ENCODE measurements at regions not wholly inside any gene's neighbourhood (a gene's known extent, or its start where the extent isn't known, plus 50 kb on each side); places are given as distances from the start of the nearest gene placed in this dataset.
A peak's percentile ranks its signal among the peaks of the same experiment; 100 is the strongest.

DNA sequence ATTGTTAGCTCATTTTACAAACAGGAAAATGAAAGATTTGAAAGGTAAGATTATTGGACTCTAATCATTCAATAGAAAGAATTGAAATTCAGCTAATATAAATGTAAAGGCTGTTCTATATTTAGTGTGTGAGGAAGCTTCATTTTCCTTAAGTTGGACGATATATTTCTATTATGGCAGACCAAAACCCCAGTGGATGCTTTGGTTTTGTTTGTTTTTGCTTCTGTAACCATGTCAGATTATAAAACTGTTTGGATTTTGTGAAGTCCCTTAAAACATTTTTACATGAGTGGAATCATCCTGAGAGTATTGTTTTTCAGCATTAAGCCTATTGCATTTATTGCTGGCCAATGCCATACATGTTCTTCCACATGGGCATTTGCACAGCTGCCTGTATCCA lies 110.2 kb upstream of the ENPEP start:
- Histone ChIP-seq H2AFZ (ENCODE audit: low read depth, low read length) (no peak overlapping the region), H2BK5ac (ENCODE audit: low read depth, low read length, poor library complexity, severe bottlenecking) (no peak overlapping the region), H3K23ac (ENCODE audit: low read length in 2 of 2) (no peak overlapping the region), H3K79me1 (replicated peaks; ENCODE audit: low read length, poor library complexity, severe bottlenecking) (no peaks in the 10 kb centered on the region), H3K18ac (ENCODE audit: low read depth in 1 of 2, low read length in 2 of 2) (no peak overlapping the region), H2BK12ac (ENCODE audit: low read length in 2 of 2) (no peak overlapping the region), H4K91ac (ENCODE audit: low read length) (no peak overlapping the region), H3K14ac (ENCODE audit: low read length in 2 of 2) (no peak overlapping the region), H3K9ac (ENCODE audit: low read length) (no peak overlapping the region), H3K4me3 (ENCODE audit: insufficient read depth in 1 of 2, low read depth in 1 of 2, low read length in 2 of 2) (no peak overlapping the region), H4K8ac (ENCODE audit: low read length) (no peak overlapping the region), H2AK5ac (ENCODE audit: low read length, severe bottlenecking) (no peak overlapping the region), H2BK15ac (ENCODE audit: low read depth, poor library complexity, severe bottlenecking) (no peak overlapping the region), H3K36me3 (ENCODE audit: control insufficient read depth in 1 of 2, insufficient read depth in 2 of 2, low read depth in 1 of 2, low read length in 2 of 2) (no peaks in the 10 kb centered on the region), H3K4ac (ENCODE audit: low read depth in 1 of 2, low read length in 2 of 2) (no peak overlapping the region), H3K9me3 (ENCODE audit: control insufficient read depth, low read length) (no peaks in the 10 kb centered on the region), H3K4me1 (ENCODE audit: control insufficient read depth, insufficient read depth, low read depth, low read length) (peaks cover 6% of the 10 kb centered on the region), H3K4me2 (ENCODE audit: low read length, poor library complexity, severe bottlenecking) (no peak overlapping the region), H3K27me3 (ENCODE audit: control insufficient read depth in 1 of 2, insufficient read depth in 1 of 2, low read length in 2 of 2) (no peaks in the 10 kb centered on the region), H3K27ac (ENCODE audit: low read length, poor library complexity, severe bottlenecking) (no peak overlapping the region), H2BK120ac (ENCODE audit: low read depth, low read length) (no peak overlapping the region)
- 79% methylated on average over 1 of the region's 1 CpG for WGBS
- no peak for DNase-seq

DNA sequence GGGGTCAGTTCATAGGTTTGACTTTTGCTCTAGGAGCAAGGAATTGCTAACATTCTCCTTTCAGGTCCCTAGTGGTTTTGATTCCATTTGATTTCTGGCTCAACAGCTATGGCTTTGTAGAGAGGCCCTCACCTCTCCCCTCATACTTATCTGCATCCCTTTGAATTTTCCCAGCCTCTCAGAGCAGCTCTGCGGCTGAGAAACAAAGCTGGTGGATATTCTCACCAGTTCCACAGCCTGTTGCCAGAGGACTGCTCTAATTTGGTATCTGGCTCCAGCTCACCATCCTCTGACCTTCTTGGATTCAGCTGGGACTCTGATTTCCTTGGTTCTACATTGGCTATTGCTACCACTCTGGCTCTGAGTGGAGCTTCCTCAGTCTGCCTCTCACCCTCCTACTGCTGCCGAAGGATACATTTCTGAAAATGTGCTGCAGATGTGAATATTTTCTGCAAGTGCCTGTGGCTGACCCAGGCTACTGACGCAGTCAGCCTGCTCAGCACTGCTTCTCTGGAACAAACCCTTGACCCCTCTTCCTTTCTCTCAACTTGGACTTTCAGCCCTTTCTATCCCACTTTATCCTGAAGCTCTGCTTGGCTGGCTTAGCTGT lies 110.9 kb upstream of the ENPEP start:
- H3K9me3 ChIP-seq (ENCODE audit: control insufficient read depth, low read length) = no peaks in the 10 kb centered on the region
- H3K4me3 ChIP-seq (ENCODE audit: insufficient read depth in 1 of 2, low read depth in 1 of 2, low read length in 2 of 2) = no peak overlapping the region
- H3K23ac ChIP-seq (ENCODE audit: low read length in 2 of 2) = no peak overlapping the region
- peak overlapping the region in 1 of 2 experiments; percentile 49 for H3K18ac ChIP-seq (ENCODE audit: low read depth in 1 of 2, low read length in 2 of 2)
- no peak overlapping the region for H2AFZ ChIP-seq (ENCODE audit: low read depth, low read length)
- no peak overlapping the region for H2BK120ac ChIP-seq (ENCODE audit: low read depth, low read length)
- H2BK15ac ChIP-seq (ENCODE audit: low read depth, poor library complexity, severe bottlenecking) = no peak overlapping the region
- no peak overlapping the region for H3K4me2 ChIP-seq (ENCODE audit: low read length, poor library complexity, severe bottlenecking)
- H3K4ac ChIP-seq (ENCODE audit: low read depth in 1 of 2, low read length in 2 of 2) = no peak overlapping the region
- H4K91ac ChIP-seq (ENCODE audit: low read length) = no peak overlapping the region
- peaks cover 6% of the 10 kb centered on the region for H3K4me1 ChIP-seq (ENCODE audit: control insufficient read depth, insufficient read depth, low read depth, low read length)
- H4K8ac ChIP-seq (ENCODE audit: low read length) = no peak overlapping the region
- no peaks in the 10 kb centered on the region for H3K79me1 ChIP-seq (replicated peaks; ENCODE audit: low read length, poor library complexity, severe bottlenecking)
- no peak overlapping the region for H3K14ac ChIP-seq (ENCODE audit: low read length in 2 of 2)
- H3K9ac ChIP-seq (ENCODE audit: low read length) = no peak overlapping the region
- peak overlapping the region; percentile 88 for H2AK5ac ChIP-seq (ENCODE audit: low read length, severe bottlenecking)
- H3K36me3 ChIP-seq (ENCODE audit: control insufficient read depth in 1 of 2, insufficient read depth in 2 of 2, low read depth in 1 of 2, low read length in 2 of 2) = no peaks in the 10 kb centered on the region
- H2BK12ac ChIP-seq (ENCODE audit: low read length in 2 of 2) = no peak overlapping the region
- no peak overlapping the region for H3K27ac ChIP-seq (ENCODE audit: low read length, poor library complexity, severe bottlenecking)
- H3K27me3 ChIP-seq (ENCODE audit: control insufficient read depth in 1 of 2, insufficient read depth in 1 of 2, low read length in 2 of 2) = no peaks in the 10 kb centered on the region
- DNase-seq = peak; percentile 68
- no peak overlapping the region for H2BK5ac ChIP-seq (ENCODE audit: low read depth, low read length, poor library complexity, severe bottlenecking)
- WGBS = 52% methylated on average over 3 of the region's 3 CpGs

DNA sequence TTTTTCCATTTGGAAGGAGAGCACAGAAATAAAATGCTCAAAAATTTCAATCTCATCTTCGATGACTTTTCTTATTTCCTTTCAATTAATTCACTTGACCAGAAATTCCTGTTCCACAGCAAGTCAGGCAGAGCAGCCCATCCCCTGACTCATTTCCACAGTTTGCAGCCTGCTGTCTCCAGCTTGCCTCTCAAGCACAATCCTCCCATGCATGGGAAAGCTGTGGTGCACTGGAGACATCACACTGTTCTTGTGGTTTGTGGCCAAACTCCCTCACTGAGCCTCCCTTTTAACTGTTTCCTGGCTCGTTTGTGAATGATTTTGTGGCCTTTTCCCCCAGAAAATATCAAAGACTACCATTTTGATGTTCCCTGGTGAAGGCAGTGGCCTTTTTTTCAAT lies 114.0 kb upstream of the ENPEP start:
- no peaks in the 10 kb centered on the region for H3K36me3 ChIP-seq (ENCODE audit: control insufficient read depth in 1 of 2, insufficient read depth in 2 of 2, low read depth in 1 of 2, low read length in 2 of 2)
- no peak overlapping the region for H3K4me3 ChIP-seq (ENCODE audit: insufficient read depth in 1 of 2, low read depth in 1 of 2, low read length in 2 of 2)
- no peaks in the 10 kb centered on the region for H3K27me3 ChIP-seq (ENCODE audit: control insufficient read depth in 1 of 2, insufficient read depth in 1 of 2, low read length in 2 of 2)
- H2AFZ ChIP-seq (ENCODE audit: low read depth, low read length) = no peak overlapping the region
- H2BK12ac ChIP-seq (ENCODE audit: low read length in 2 of 2) = no peak overlapping the region
- H3K79me1 ChIP-seq (replicated peaks; ENCODE audit: low read length, poor library complexity, severe bottlenecking) = no peaks in the 10 kb centered on the region
- H3K23ac ChIP-seq (ENCODE audit: low read length in 2 of 2) = no peak overlapping the region
- H3K9me3 ChIP-seq (ENCODE audit: control insufficient read depth, low read length) = no peaks in the 10 kb centered on the region
- no peak overlapping the region for H2BK5ac ChIP-seq (ENCODE audit: low read depth, low read length, poor library complexity, severe bottlenecking)
- no peak overlapping the region for H4K8ac ChIP-seq (ENCODE audit: low read length)
- H3K14ac ChIP-seq (ENCODE audit: low read length in 2 of 2) = no peak overlapping the region
- no peak overlapping the region for H2AK5ac ChIP-seq (ENCODE audit: low read length, severe bottlenecking)
- H3K4me1 ChIP-seq (ENCODE audit: control insufficient read depth, insufficient read depth, low read depth, low read length) = peaks cover 6% of the 10 kb centered on the region
- no peak overlapping the region for H4K91ac ChIP-seq (ENCODE audit: low read length)
- H3K4ac ChIP-seq (ENCODE audit: low read depth in 1 of 2, low read length in 2 of 2) = no peak overlapping the region
- H3K18ac ChIP-seq (ENCODE audit: low read depth in 1 of 2, low read length in 2 of 2) = no peak overlapping the region
- peak; percentile 88 for DNase-seq
- no peak overlapping the region for H3K4me2 ChIP-seq (ENCODE audit: low read length, poor library complexity, severe bottlenecking)
- peak overlapping the region; percentile 36 for H3K27ac ChIP-seq (ENCODE audit: low read length, poor library complexity, severe bottlenecking)
- 64% methylated on average over 1 of the region's 2 CpGs for WGBS
- no peak overlapping the region for H3K9ac ChIP-seq (ENCODE audit: low read length)
- H2BK15ac ChIP-seq (ENCODE audit: low read depth, poor library complexity, severe bottlenecking) = no peak overlapping the region
- no peak overlapping the region for H2BK120ac ChIP-seq (ENCODE audit: low read depth, low read length)

DNA sequence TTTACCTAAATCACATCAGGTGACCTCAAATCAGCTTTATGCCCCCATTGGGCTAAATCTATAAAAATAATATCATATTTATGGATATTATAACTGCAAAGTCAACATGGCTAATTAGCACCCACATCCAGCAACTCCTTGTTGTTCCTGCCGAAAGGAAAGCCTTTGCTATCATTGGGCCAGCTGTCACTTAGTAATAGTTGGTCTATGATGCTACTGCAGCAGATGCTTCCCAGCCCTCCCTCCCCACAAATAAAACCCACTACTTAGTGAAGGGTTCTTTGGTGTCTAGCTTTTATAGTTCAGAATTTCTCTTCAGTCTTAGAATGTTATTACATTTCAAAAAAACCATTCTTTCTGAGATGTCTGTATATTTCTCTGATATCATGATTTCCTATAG lies 116.9 kb upstream of the ENPEP start:
- Histone ChIP-seq H3K27me3 (ENCODE audit: control insufficient read depth in 1 of 2, insufficient read depth in 1 of 2, low read length in 2 of 2) (peaks cover 0 to 10% of the 10 kb centered on the region in 2 experiments), H2BK120ac (ENCODE audit: low read depth, low read length) (no peak overlapping the region), H4K91ac (ENCODE audit: low read length) (no peak overlapping the region), H2AK5ac (ENCODE audit: low read length, severe bottlenecking) (no peak overlapping the region), H3K4me3 (ENCODE audit: insufficient read depth in 1 of 2, low read depth in 1 of 2, low read length in 2 of 2) (no peak overlapping the region), H3K23ac (ENCODE audit: low read length in 2 of 2) (no peak overlapping the region), H3K18ac (ENCODE audit: low read depth in 1 of 2, low read length in 2 of 2) (no peak overlapping the region), H3K4me1 (ENCODE audit: control insufficient read depth, insufficient read depth, low read depth, low read length) (peaks cover 2% of the 10 kb centered on the region), H3K9ac (ENCODE audit: low read length) (no peak overlapping the region), H4K8ac (ENCODE audit: low read length) (no peak overlapping the region), H3K36me3 (ENCODE audit: control insufficient read depth in 1 of 2, insufficient read depth in 2 of 2, low read depth in 1 of 2, low read length in 2 of 2) (no peaks in the 10 kb centered on the region), H3K9me3 (ENCODE audit: control insufficient read depth, low read length) (no peaks in the 10 kb centered on the region), H2BK15ac (ENCODE audit: low read depth, poor library complexity, severe bottlenecking) (no peak overlapping the region), H3K4me2 (ENCODE audit: low read length, poor library complexity, severe bottlenecking) (no peak overlapping the region), H3K79me1 (replicated peaks; ENCODE audit: low read length, poor library complexity, severe bottlenecking) (no peaks in the 10 kb centered on the region), H2AFZ (ENCODE audit: low read depth, low read length) (no peak overlapping the region), H3K14ac (ENCODE audit: low read length in 2 of 2) (no peak overlapping the region), H2BK5ac (ENCODE audit: low read depth, low read length, poor library complexity, severe bottlenecking) (no peak overlapping the region), H3K27ac (ENCODE audit: low read length, poor library complexity, severe bottlenecking) (no peak overlapping the region), H2BK12ac (ENCODE audit: low read length in 2 of 2) (no peak overlapping the region), H3K4ac (ENCODE audit: low read depth in 1 of 2, low read length in 2 of 2) (no peak overlapping the region)
- 83% methylated on average over 1 of the region's 1 CpG for WGBS
- DNase-seq = no peak
